GM10266 (cell line): ENCODE measurements at regions not wholly inside any gene's neighbourhood (a gene's known extent, or its start where the extent isn't known, plus 50 kb on each side); places are given as distances from the start of the nearest gene placed in this dataset.

ENCODE experiments used
- DNase-seq: peaks from one replicate; pipeline ENCODE4 v3.0.0; 2012; ENCODE audit errors: extremely low spot score
- CTCF ChIP-seq: IDR thresholded peaks from 2 replicates; pipeline ENCODE4 v1.5.1; 2012; ENCODE audit warnings: mild to moderate bottlenecking, low read depth; ENCODE audit not compliant: control insufficient read depth, insufficient read depth; ENCODE audit errors: missing control alignments

DNA sequence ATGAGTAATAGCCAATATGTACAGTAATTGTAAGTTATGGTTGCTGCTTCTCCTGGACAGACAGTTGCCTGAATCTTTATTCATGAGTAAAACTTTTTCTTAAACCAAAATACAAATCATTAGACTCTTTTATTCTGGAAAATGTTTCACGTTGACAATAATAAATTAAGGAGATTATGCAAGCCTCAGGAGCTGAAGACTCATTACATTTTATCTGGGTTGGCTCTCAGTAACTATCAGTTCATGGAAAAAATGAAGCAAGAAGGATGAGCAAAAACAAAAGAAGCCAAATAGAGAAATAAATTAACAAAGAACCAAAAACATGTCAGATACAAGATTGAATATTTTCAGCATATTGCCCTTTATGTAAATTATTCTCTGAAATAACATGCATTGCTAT lies 88.9 kb upstream of the PRR16 start:
- TF ChIP-seq CTCF, result no peak
- no peak for DNase-seq

DNA sequence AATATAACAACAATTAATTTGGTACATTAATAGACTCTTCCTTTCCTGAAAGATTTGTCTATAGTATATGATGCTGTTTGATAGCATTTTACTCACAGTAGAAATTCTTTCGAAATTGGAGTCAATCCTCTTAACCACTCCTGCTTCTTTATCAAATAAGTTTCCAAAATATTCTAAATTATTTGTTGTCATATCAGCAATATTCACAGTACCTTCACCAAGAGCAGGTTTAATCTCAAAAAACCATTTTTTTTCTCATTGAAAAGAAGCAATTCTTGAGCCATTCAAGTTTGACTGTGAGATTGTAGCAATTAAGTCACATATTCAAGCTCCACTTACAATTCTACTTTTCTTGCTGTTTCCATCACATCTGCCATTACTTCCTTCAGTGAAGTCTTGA lies 83.5 kb upstream of the PRR16 start:
- DNase-seq, result no peak
- no peak for TF ChIP-seq CTCF

DNA sequence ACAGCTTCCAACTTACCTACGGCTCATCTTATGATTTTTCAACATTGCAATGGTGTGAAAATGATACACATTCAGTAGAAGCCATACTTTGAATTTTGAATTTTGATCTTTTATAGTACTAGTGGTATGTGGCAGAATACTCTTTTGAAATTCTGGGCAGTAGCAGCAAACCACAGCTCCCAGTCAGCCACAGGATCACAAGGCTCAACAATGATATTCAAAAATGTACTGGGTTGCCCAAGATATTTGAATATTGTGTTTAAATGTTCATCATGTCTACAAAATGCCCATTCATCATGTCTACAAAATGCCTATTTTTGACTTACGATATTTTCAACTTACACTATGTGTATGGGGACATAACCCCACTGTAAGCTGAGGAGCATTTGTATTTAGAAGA lies 81.3 kb upstream of the PRR16 start:
- TF ChIP-seq CTCF, result no peak
- DNase-seq, result no peak

DNA sequence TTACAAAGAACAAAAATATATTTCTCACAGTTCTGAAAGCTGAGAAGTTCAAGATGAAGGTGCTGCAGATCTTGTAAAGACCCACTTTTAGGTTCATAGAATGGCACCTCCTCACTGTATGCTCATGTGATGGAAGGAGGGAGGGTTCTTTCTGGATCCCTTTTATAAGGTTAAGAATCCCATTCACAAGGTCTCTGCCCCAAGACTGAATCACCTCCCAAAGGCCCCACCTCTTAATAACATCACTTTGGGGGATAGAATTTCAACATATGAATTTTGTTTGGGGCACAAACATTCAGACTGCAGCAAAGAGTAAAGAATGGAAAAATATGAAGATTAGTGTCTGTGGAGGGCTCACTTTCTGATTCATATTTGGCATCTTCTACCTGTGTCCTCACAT lies 77.1 kb upstream of the PRR16 start:
- TF ChIP-seq CTCF, result no peak
- DNase-seq, result no peak

DNA sequence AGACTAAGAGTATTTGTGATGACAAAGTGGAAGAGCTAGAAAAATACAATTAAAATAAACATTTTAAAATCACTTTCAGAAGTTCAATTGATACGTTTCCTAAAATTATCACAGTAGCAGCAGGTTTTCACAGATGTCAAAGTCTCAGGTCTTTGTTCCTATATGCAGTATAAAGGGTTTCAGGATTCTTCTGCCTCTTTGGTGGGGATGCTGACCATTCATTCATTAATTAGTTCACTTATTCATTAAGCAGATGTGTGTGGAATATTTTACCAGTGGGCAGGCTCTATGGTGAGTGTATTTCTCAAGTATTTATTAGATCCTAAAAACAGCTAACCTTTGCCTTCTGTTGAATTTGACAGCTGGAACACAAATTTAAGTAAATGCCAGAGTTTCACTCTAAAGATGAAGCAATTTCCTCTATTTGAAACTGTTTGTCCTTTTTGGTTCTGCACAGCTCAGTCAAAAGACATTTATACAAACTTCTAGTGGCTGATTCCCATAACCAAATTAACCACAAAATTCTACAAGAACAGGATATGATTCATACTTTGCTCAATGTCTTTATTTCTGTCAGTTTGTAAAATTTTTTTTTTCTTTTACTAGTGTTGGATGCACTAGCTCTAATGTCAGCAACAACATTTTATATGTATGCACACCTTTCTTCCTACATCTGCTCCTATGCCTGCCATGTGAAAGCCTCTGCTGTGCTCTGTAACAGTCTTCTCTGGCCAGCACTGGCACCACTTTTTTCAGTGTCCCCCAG lies 75.9 kb upstream of the PRR16 start:
- no peak for DNase-seq
- no peak for TF ChIP-seq CTCF

GRCh38 chr5:120394259-120394658 lies 69.8 kb upstream of the PRR16 start:
- DNase-seq, result no peak
- TF ChIP-seq CTCF, result no peak

DNA sequence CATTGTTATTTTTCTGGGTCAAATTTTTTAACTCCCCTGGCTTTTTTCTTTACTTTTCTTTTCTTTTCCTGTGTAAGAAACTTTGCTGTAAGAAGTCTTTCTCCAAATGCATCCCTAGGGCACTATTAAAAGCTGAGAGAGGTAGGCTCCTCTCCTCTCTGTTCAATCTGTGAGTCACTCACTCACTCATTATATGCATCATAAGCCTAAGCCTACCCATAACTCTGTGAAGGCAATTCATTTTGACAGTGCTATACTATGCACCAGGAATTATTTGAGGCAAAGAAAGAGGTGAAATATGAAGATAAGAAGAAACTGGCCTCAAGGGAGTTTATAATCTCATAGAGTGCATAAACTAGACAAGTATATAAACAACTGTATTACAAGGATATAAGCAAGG lies 67.9 kb upstream of the PRR16 start:
- no peak for DNase-seq
- TF ChIP-seq CTCF, result no peak
